Muscle of leg (tissue), 3 donors: ENCODE measurements at regions not wholly inside any gene's neighbourhood (a gene's known extent, or its start where the extent isn't known, plus 50 kb on each side); places are given as distances from the start of the nearest gene placed in this dataset.

Experiments
- DNase-seq: peaks from one replicate; pipeline ENCODE4 v3.0.0; 2013
- H3K27ac ChIP-seq: one replicate; pipeline ENCODE4 v1.5.1; 2013; ENCODE audit warnings: mild to moderate bottlenecking, low read length, control low read depth
- H3K27me3 ChIP-seq: one replicate; pipeline ENCODE4 v1.6.1; 2013; ENCODE audit warnings: low read length; ENCODE audit not compliant: control insufficient read depth, insufficient read depth
- H3K36me3 ChIP-seq: one replicate; pipeline ENCODE4 v1.6.1; 2013; ENCODE audit warnings: low read length; ENCODE audit not compliant: control insufficient read depth, insufficient read depth
- H3K4me1 ChIP-seq: one replicate; pipeline ENCODE4 v1.6.1; 2013; ENCODE audit warnings: low read length; ENCODE audit not compliant: control insufficient read depth, insufficient read depth
- H3K4me3 ChIP-seq: one replicate; pipeline ENCODE4 v1.5.1; 2013; ENCODE audit warnings: low read length, control low read depth
- H3K9me3 ChIP-seq: replicated peaks from 2 replicates; pipeline ENCODE4 v1.6.1; 2013; ENCODE audit warnings: low read depth, low read length; ENCODE audit not compliant: control insufficient read depth
- WGBS: methylation state at CpG from one replicate; pipeline ENCODE4 v1.1.5; 2013; ENCODE audit warnings: missing lambda C conversion rate; ENCODE audit not compliant: insufficient coverage; 5-methylcytosine and 5-hydroxymethylcytosine counted together

GRCh38 chr5:98593418-98593817 lies 180.0 kb upstream of the RGMB start:
- H3K4me3 ChIP-seq: no peak overlapping the region
- WGBS: 76% methylated on average over 3 of the region's 4 CpGs
- no peak overlapping the region for H3K27ac ChIP-seq
- no peaks in the 10 kb centered on the region for H3K4me1 ChIP-seq
- H3K27me3 ChIP-seq: no peaks in the 10 kb centered on the region
- H3K36me3 ChIP-seq: no peaks in the 10 kb centered on the region
- no peak for DNase-seq
- H3K9me3 ChIP-seq: no peaks in the 10 kb centered on the region

DNA sequence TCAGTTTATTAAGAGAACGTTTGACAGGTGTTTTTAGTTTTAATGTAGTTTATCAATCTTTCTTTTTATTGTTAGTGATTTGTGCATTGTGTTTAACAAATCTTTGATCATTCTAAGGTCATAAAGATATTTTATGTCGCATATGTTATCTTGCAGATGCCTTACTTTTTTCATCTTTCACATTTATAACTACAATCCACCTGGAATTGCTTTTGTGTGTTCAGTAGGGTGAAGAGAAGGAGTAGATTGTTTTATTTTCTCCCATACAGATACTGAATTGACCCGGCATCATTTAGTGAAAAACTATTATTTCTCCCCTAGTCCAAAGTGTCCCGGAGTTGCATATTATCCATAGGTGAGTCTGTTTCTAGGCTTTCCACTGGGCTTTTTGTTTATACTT lies 179.4 kb upstream of the RGMB start:
- H3K36me3 ChIP-seq: no peaks in the 10 kb centered on the region
- no peak for DNase-seq
- no peaks in the 10 kb centered on the region for H3K4me1 ChIP-seq
- no peak overlapping the region for H3K27ac ChIP-seq
- no peaks in the 10 kb centered on the region for H3K27me3 ChIP-seq
- no peaks in the 10 kb centered on the region for H3K9me3 ChIP-seq
- no peak overlapping the region for H3K4me3 ChIP-seq
- WGBS: no CpG with 5 or more reads among the region's 4 CpGs

DNA sequence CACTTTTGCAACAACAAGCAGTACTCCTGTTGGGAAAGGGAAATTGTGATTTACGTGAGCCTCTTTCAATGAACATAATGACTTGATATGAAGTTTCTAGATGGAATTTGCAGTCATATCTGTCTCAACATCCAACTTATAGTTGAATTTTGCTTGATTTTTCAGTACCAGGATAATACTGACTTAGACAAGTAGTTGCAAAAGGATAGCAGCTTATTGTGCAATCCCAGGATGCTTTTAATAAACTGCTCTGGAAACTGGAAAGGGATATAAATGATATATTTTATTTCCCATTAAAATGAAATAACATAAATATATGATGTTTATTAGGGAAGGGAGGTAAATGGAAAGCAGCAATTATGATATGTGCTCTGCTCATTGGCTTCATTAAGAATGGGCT lies 174.4 kb upstream of the RGMB start:
- peaks cover 8% of the 10 kb centered on the region for H3K9me3 ChIP-seq
- no peaks in the 10 kb centered on the region for H3K36me3 ChIP-seq
- no peak for DNase-seq
- H3K4me1 ChIP-seq: no peaks in the 10 kb centered on the region
- H3K27ac ChIP-seq: no peak overlapping the region
- no peaks in the 10 kb centered on the region for H3K27me3 ChIP-seq
- no CpG with 5 or more reads among the region's 1 CpG for WGBS
- no peak overlapping the region for H3K4me3 ChIP-seq

- DNase-seq: no peak
- no peaks in the 10 kb centered on the region for H3K36me3 ChIP-seq
- H3K9me3 ChIP-seq: peaks cover 8% of the 10 kb centered on the region
- H3K27me3 ChIP-seq: no peaks in the 10 kb centered on the region
- no peaks in the 10 kb centered on the region for H3K4me1 ChIP-seq
- no peak overlapping the region for H3K27ac ChIP-seq
- no peak overlapping the region for H3K4me3 ChIP-seq
These were observed 170.8 kb upstream of the RGMB start for GRCh38 chr5:98602534-98603112.

DNA sequence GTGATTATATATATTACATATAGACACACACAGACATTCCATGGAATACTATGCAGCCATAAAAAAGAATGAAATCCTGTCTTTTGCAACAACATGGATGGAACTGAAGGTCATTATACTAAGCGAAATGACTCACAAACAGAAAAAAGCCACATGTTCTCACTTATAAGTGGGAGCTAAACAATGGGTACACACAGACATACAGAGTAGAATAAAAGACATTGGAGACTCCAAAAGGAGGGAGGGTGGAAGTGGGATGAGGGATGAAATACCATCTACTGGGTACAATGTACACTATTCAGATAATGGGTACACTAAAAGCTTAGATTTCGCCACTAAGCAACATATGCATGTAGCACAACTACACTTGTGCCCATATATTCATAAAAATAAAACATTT lies 170.0 kb upstream of the RGMB start:
- WGBS: no CpG with 5 or more reads among the region's 2 CpGs

DNA sequence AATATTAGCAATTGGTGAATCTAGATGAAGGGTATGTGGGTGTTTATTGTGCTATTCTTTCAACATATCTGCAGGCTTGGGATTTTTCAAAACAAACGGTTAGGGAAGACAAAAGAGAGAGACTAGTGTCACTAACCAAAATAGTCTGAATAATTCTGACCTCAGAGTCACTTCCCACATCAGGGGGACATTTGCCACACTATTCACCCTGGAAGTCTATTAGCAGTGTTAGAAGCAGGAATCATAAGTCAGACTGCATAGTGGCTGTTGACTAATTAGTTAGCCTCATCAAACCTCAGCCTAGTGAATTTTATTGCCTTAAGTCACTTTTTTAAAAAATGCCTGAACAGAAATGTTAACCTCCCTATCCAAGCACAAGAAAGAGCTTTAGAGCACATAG lies 169.2 kb upstream of the RGMB start:
- DNase-seq: no peak
- H3K36me3 ChIP-seq: no peaks in the 10 kb centered on the region
- no peak overlapping the region for H3K4me3 ChIP-seq
- no CpG with 5 or more reads among the region's 1 CpG for WGBS
- peaks cover 8% of the 10 kb centered on the region for H3K9me3 ChIP-seq
- no peaks in the 10 kb centered on the region for H3K4me1 ChIP-seq
- no peak overlapping the region for H3K27ac ChIP-seq
- no peaks in the 10 kb centered on the region for H3K27me3 ChIP-seq

More for the DNA sequence above, 170.0 kb upstream of the RGMB start:
- no peak overlapping the region for H3K4me3 ChIP-seq
- H3K9me3 ChIP-seq: peaks cover 8% of the 10 kb centered on the region
- DNase-seq: no peak
- H3K27me3 ChIP-seq: no peaks in the 10 kb centered on the region
- no peak overlapping the region for H3K27ac ChIP-seq
- no peaks in the 10 kb centered on the region for H3K36me3 ChIP-seq
- H3K4me1 ChIP-seq: no peaks in the 10 kb centered on the region

- Histone ChIP-seq H3K27me3 (no peaks in the 10 kb centered on the region), H3K4me1 (no peaks in the 10 kb centered on the region), H3K36me3 (no peaks in the 10 kb centered on the region), H3K27ac (no peak overlapping the region), H3K9me3 (peaks cover 6% of the 10 kb centered on the region), H3K4me3 (no peak overlapping the region)
- no peak for DNase-seq
- 56% methylated on average over 1 of the region's 4 CpGs for WGBS
These were observed 168.6 kb upstream of the RGMB start for GRCh38 chr5:98604721-98605425.

DNA sequence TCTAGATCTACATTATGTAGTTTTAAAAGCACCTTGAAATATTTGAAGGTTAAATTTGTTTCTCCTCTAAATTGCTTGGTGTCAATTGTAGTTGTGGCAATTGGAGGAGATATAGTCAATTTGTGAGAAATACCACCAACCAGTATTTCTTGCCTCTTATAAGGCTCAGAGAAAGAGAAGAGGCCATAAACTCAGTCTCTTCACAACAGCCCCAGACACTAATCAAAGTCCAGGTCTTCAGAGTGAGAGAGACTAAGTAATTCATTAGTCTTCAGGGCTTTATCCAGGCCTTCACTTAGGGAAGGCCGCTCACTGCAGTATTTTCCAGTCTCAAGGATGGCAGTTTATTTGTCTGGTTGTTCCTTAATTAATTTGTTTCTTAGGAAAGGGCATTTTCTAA lies 168.0 kb upstream of the RGMB start:
- H3K4me1 ChIP-seq: no peaks in the 10 kb centered on the region
- H3K36me3 ChIP-seq: no peaks in the 10 kb centered on the region
- WGBS: no CpG with 5 or more reads among the region's 1 CpG
- DNase-seq: no peak
- H3K27me3 ChIP-seq: no peaks in the 10 kb centered on the region
- H3K27ac ChIP-seq: no peak overlapping the region
- no peak overlapping the region for H3K4me3 ChIP-seq
- H3K9me3 ChIP-seq: peaks cover 6% of the 10 kb centered on the region

DNA sequence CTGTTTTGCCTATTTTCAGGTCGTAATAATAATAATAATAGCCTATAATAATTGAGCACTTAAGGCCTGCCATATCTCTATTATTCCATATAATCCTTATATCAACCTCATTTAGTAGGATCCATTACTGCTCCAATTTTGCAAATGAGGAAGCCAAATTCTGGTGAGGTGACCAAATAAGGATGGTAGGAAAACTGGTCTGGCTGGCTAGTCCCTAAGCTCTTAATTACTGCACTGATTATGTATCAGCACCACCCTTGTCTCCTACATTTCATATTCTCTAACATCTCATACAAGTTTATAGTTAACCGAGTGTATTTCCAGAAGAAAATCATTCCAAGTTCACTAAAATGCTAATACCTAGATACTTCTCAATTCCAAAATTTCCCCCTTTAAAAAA lies 166.5 kb upstream of the RGMB start:
- DNase-seq: no peak
- H3K4me1 ChIP-seq: no peaks in the 10 kb centered on the region
- WGBS: no CpG with 5 or more reads among the region's 2 CpGs
- no peaks in the 10 kb centered on the region for H3K27me3 ChIP-seq
- no peaks in the 10 kb centered on the region for H3K9me3 ChIP-seq
- H3K27ac ChIP-seq: no peak overlapping the region
- H3K36me3 ChIP-seq: no peaks in the 10 kb centered on the region
- H3K4me3 ChIP-seq: no peak overlapping the region

DNA sequence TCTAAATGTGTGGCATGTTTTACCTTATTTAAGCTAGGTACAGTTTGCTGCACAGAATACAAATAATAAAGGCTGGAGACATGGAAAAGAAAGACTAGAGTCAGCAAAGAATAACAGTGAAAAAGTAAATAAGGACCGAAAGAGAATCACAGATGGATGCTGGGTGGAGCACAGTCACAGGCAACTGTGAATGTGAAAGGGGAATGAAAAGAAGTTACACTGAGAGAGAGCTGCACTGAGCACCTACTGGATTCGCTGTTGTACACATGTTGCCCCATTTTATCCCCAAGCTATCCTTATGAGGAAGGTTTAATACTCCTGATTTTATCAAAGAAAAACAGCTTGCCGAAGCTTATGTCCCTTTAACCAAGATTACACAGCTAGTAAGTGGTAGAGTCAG lies 165.4 kb upstream of the RGMB start:
- Histone ChIP-seq H3K27me3 (no peaks in the 10 kb centered on the region), H3K36me3 (no peaks in the 10 kb centered on the region), H3K27ac (no peak overlapping the region), H3K9me3 (no peaks in the 10 kb centered on the region), H3K4me1 (peaks cover 3% of the 10 kb centered on the region), H3K4me3 (no peak overlapping the region)
- no CpG with 5 or more reads among the region's 3 CpGs for WGBS
- no peak for DNase-seq

GRCh38 chr5:98614341-98614740 lies 159.1 kb upstream of the RGMB start:
- WGBS: 86% methylated on average over 1 of the region's 1 CpG
- Histone ChIP-seq H3K27me3 (no peaks in the 10 kb centered on the region), H3K4me1 (peaks cover 3% of the 10 kb centered on the region), H3K36me3 (no peaks in the 10 kb centered on the region), H3K9me3 (no peaks in the 10 kb centered on the region), H3K4me3 (no peak overlapping the region), H3K27ac (no peak overlapping the region)
- DNase-seq: no peak
